ENCODE measurements at regions not wholly inside any gene's neighbourhood (a gene's known extent, or its start where the extent isn't known, plus 50 kb on each side); places are given as distances from the start of the nearest gene placed in this dataset.
"Not testable (repeated sequence)": the region's sequence is repeated elsewhere in the genome, so short reads cannot be mapped to it uniquely, and the experiment has no call there.

- DNase-seq, result no peak
- TF ChIP-seq, protein P1, sequence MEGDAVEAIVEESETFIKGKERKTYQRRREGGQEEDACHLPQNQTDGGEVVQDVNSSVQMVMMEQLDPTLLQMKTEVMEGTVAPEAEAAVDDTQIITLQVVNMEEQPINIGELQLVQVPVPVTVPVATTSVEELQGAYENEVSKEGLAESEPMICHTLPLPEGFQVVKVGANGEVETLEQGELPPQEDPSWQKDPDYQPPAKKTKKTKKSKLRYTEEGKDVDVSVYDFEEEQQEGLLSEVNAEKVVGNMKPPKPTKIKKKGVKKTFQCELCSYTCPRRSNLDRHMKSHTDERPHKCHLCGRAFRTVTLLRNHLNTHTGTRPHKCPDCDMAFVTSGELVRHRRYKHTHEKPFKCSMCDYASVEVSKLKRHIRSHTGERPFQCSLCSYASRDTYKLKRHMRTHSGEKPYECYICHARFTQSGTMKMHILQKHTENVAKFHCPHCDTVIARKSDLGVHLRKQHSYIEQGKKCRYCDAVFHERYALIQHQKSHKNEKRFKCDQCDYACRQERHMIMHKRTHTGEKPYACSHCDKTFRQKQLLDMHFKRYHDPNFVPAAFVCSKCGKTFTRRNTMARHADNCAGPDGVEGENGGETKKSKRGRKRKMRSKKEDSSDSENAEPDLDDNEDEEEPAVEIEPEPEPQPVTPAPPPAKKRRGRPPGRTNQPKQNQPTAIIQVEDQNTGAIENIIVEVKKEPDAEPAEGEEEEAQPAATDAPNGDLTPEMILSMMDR (IDR thresholded peaks at IDR 0.05), result no peak
- H3K4me1 Mint-ChIP-seq (ENCODE audit: low read depth), result no peaks in the 10 kb centered on the region
- no peaks in the 10 kb centered on the region for H3K36me3 Mint-ChIP-seq (ENCODE audit: low read depth)
- H3K9me3 Mint-ChIP-seq, result peaks cover 18% of the 10 kb centered on the region
- H3K4me3 Mint-ChIP-seq, result no peak overlapping the region
- no peaks in the 10 kb centered on the region for H3K27me3 Mint-ChIP-seq (ENCODE audit: insufficient read depth)
- H3K27ac Mint-ChIP-seq, result no peak overlapping the region
Observed at GRCh38 chr16:55991843-55992242, 116.7 kb upstream of the CES5A start.

GRCh38 chr16:55989569-55989907 is 114.4 kb upstream of the CES5A start:
- Mint-ChIP-seq H3K27me3 (ENCODE audit: insufficient read depth) (no peaks in the 10 kb centered on the region), H3K4me3 (no peak overlapping the region), H3K4me1 (ENCODE audit: low read depth) (no peaks in the 10 kb centered on the region), H3K36me3 (ENCODE audit: low read depth) (no peaks in the 10 kb centered on the region), H3K27ac (no peak overlapping the region), H3K9me3 (peaks cover 17% of the 10 kb centered on the region)
- DNase-seq, result no peak
- TF ChIP-seq, protein P1 (IDR thresholded peaks at IDR 0.05), result no peak

DNA sequence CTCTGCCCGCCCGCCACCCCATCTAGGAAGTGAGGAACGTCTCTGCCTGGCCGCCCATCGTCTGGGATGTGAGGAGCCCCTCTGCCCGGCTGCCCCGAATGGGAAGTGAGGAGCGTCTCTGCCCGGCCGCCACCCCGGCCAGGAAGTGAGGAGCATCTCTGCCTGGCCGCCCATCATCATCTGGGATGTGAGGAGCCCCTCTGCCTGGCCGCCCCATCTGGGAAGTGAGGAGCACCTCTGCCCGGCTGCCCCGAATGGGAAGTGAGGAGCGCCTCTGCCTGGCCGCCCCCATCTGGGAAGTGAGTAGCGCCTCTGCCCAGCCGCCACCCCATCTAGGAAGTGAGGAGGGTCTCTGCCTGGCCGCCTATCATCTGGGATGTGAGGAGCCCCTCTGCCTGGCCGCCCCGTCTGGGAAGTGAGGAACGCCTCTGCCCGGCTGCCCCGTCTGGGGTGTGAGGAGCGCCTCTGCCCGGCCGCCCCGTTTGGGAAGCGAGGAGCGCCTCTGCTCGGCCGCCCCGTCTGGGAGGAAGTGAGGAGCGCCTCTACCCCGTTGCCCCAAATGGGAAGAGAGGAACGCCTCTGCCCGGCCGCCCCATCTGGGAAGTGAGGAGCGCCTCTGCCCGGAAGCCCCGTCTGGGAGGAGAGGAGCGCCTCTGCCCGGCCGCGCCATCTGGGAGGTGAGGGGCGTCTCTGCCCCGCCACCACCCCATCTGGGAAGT is 113.8 kb upstream of the CES5A start:
- H3K27ac Mint-ChIP-seq; H3K27me3 Mint-ChIP-seq (ENCODE audit: insufficient read depth); DNase-seq; H3K4me3 Mint-ChIP-seq; H3K4me1 Mint-ChIP-seq (ENCODE audit: low read depth); H3K36me3 Mint-ChIP-seq (ENCODE audit: low read depth): not testable (repeated sequence)
- H3K9me3 Mint-ChIP-seq, result peaks cover 17% of the 10 kb centered on the region

GRCh38 chr16:55988013-55988412 is 112.8 kb upstream of the CES5A start:
- H3K27ac Mint-ChIP-seq, result no peak overlapping the region
- no peaks in the 10 kb centered on the region for H3K27me3 Mint-ChIP-seq (ENCODE audit: insufficient read depth)
- no peaks in the 10 kb centered on the region for H3K4me1 Mint-ChIP-seq (ENCODE audit: low read depth)
- peaks cover 17% of the 10 kb centered on the region for H3K9me3 Mint-ChIP-seq
- H3K4me3 Mint-ChIP-seq, result no peak overlapping the region
- TF ChIP-seq, protein P1 (IDR thresholded peaks at IDR 0.05), result no peak
- H3K36me3 Mint-ChIP-seq (ENCODE audit: low read depth), result no peaks in the 10 kb centered on the region
- DNase-seq, result no peak

DNA sequence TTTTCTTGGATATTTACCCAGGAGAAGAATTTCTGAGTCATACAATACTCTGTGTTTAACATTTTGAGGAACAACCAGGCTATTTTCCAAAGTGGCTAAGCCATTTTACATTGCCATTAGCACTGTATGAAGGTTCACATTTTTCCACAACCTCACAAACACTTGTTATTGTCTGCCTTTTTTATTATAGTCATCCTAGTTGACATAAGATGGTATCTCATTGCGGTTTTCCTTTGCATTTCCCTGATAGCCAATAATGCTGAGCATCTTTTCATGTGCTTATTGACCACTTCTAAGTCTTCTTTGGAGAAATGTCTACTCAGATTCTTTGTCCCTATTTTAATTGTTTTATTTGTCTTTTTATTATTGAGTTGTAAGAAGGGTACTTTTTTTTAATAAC is 107.4 kb upstream of the CES5A start:
- H3K9me3 Mint-ChIP-seq, result peaks cover 8% of the 10 kb centered on the region
- no peaks in the 10 kb centered on the region for H3K36me3 Mint-ChIP-seq (ENCODE audit: low read depth)
- no peak overlapping the region for H3K27ac Mint-ChIP-seq
- DNase-seq, result no peak
- H3K4me3 Mint-ChIP-seq, result no peak overlapping the region
- H3K27me3 Mint-ChIP-seq (ENCODE audit: insufficient read depth), result no peaks in the 10 kb centered on the region
- TF ChIP-seq, protein P1 (IDR thresholded peaks at IDR 0.05), result no peak
- no peaks in the 10 kb centered on the region for H3K4me1 Mint-ChIP-seq (ENCODE audit: low read depth)

- H3K4me3 Mint-ChIP-seq, result no peak overlapping the region
- no peak overlapping the region for H3K27ac Mint-ChIP-seq
- TF ChIP-seq, protein P1 (IDR thresholded peaks at IDR 0.05), result no peak
- H3K4me1 Mint-ChIP-seq (ENCODE audit: low read depth), result no peaks in the 10 kb centered on the region
- no peaks in the 10 kb centered on the region for H3K27me3 Mint-ChIP-seq (ENCODE audit: insufficient read depth)
- no peak for DNase-seq
- H3K36me3 Mint-ChIP-seq (ENCODE audit: low read depth), result no peaks in the 10 kb centered on the region
- peaks cover 8% of the 10 kb centered on the region for H3K9me3 Mint-ChIP-seq
Observed at GRCh38 chr16:55981557-55981956, 106.4 kb upstream of the CES5A start.
